ENCODE measurements at regions not wholly inside any gene's neighbourhood (a gene's known extent, or its start where the extent isn't known, plus 50 kb on each side); places are given as distances from the start of the nearest gene placed in this dataset.

GRCh38 chr10:117621795-117622420 is 79.4 kb downstream of the EMX2 start (continued):
- TF ChIP-seq, protein P1, sequence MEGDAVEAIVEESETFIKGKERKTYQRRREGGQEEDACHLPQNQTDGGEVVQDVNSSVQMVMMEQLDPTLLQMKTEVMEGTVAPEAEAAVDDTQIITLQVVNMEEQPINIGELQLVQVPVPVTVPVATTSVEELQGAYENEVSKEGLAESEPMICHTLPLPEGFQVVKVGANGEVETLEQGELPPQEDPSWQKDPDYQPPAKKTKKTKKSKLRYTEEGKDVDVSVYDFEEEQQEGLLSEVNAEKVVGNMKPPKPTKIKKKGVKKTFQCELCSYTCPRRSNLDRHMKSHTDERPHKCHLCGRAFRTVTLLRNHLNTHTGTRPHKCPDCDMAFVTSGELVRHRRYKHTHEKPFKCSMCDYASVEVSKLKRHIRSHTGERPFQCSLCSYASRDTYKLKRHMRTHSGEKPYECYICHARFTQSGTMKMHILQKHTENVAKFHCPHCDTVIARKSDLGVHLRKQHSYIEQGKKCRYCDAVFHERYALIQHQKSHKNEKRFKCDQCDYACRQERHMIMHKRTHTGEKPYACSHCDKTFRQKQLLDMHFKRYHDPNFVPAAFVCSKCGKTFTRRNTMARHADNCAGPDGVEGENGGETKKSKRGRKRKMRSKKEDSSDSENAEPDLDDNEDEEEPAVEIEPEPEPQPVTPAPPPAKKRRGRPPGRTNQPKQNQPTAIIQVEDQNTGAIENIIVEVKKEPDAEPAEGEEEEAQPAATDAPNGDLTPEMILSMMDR (conservative IDR thresholded peaks at IDR 0.05; ENCODE audit: low read depth in 2 of 2): no peak
- no peak for TF ChIP-seq EZH2 (IDR thresholded peaks at IDR 0.05; ENCODE audit: low read depth, unreplicated experiment)
- TF ChIP-seq REST (IDR thresholded peaks at IDR 0.05; ENCODE audit: unreplicated experiment): no peak
- TF ChIP-seq ETS1 (IDR thresholded peaks at IDR 0.05): no peak
- no peak for TF ChIP-seq ZNF114 (CRISPR knock-in tag; IDR thresholded peaks at IDR 0.05)
- TF ChIP-seq ZNF331 (CRISPR knock-in tag; IDR thresholded peaks at IDR 0.05; ENCODE audit: low read depth): no peak

DNA sequence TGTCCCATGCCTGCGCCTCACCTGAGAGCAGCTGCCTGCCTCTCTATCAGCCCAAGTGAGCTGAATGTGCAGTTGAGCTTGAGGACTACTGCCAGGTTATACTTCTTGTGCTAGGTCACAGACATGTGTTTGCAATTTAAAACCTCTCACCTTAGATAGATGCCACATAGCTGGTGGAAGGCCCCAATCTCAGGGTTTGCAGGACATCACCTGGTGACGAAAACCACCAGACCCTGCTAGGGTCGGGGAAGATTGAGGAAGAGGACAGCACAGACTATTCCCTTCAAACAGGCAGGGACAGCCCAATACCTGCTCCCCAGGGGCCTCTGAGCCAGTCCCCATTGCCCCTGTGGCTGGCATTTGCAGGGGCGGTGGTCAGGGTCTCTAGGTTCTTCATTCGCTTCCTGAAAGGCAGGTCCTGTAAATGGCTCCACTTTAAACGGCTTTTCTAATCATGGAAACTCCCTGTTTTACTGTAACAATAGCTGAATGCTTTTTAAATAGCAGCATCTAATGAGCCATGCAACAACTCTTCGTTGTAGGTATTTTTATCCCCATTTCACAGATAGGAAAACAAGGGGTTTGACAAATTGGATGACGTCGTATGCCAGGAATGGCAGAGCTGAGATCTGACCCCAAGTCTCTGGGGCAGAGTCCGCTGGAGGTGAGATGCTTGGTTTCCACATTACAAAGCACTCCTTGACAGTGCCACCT is 80.1 kb downstream of the EMX2 start:
- Mint-ChIP-seq H3K27me3 (ENCODE audit: insufficient read depth, low read depth, poor library complexity) (peaks cover 4% of the 10 kb centered on the region), H3K9me3 (no peaks in the 10 kb centered on the region), H3K4me1 (no peaks in the 10 kb centered on the region; the same call in 2 of the 3 replicates), H3K27ac (no peak overlapping the region), H3K36me3 (ENCODE audit: low read depth) (no peaks in the 10 kb centered on the region), H3K4me3 (no peak overlapping the region)
- ATAC-seq (no peak), DNase-seq (ENCODE audit: low spot score) (no peak)
- Histone ChIP-seq H3K4me1 (ENCODE audit: insufficient read depth) (no peaks in the 10 kb centered on the region), H3K9me2 (ENCODE audit: insufficient read depth) (no peaks in the 10 kb centered on the region), H3K4me2 (no peak overlapping the region), H2AFZ (no peak overlapping the region), H3K4me3 (no peak overlapping the region), H3K27me3 (ENCODE audit: insufficient read depth) (no peaks in the 10 kb centered on the region), H3K36me3 (ENCODE audit: insufficient read depth) (no peaks in the 10 kb centered on the region), H3K79me2 (replicated peaks; ENCODE audit: insufficient read depth) (no peaks in the 10 kb centered on the region), H3F3A (replicated peaks; ENCODE audit: low read depth) (no peaks in the 10 kb centered on the region), H3K27ac (ENCODE audit: low read depth) (no peak overlapping the region), H4K20me1 (replicated peaks; ENCODE audit: insufficient read depth) (no peaks in the 10 kb centered on the region)
- TF ChIP-seq NANOG (IDR thresholded peaks at IDR 0.05; ENCODE audit: borderline replicate concordance) (no peak), POLR2AphosphoS5 (IDR thresholded peaks at IDR 0.05; ENCODE audit: low read depth) (no peak), ZNF114 (CRISPR knock-in tag; IDR thresholded peaks at IDR 0.05) (no peak), STAT1 (IDR thresholded peaks at IDR 0.05; ENCODE audit: unreplicated experiment) (no peak), JUNB (IDR thresholded peaks at IDR 0.05; ENCODE audit: unreplicated experiment) (no peak), CREB1 (CRISPR knock-in tag; IDR thresholded peaks at IDR 0.05; ENCODE audit: low read depth) (no peak), ETS1 (IDR thresholded peaks at IDR 0.05) (no peak), REST (IDR thresholded peaks at IDR 0.05; ENCODE audit: unreplicated experiment) (no peak)

Measured in GM23338 (cell line).